ENCODE measurements at regions not wholly inside any gene's neighbourhood (a gene's known extent, or its start where the extent isn't known, plus 50 kb on each side); places are given as distances from the start of the nearest gene placed in this dataset.
A peak's percentile ranks its signal among the peaks of the same experiment; 100 is the strongest.

- no peak for TF ChIP-seq CTCF (IDR thresholded peaks at IDR 0.05; ENCODE audit: insufficient read depth in 1 of 2, low read depth in 1 of 2, low read length in 1 of 2, severe bottlenecking in 1 of 2, unreplicated experiment in 1 of 2)
- intact Hi-C loops (cut with micrococcal nuclease; ENCODE audit: unreplicated experiment) = loop anchor here (1.0 to 10.0 kb wide), 5 partner anchors 10 to 647 kb away; no protein-coding TSS in a partner anchor
- CTCF ChIA-PET = no interaction called here
- Mint-ChIP-seq H3K4me1 (ENCODE audit: low read depth, unreplicated experiment) (peaks cover 24% of the 10 kb centered on the region), H3K9me3 (ENCODE audit: unreplicated experiment) (no peaks in the 10 kb centered on the region), H3K27me3 (ENCODE audit: insufficient read depth, unreplicated experiment) (no peaks in the 10 kb centered on the region), H3K36me3 (ENCODE audit: insufficient read depth, unreplicated experiment) (peaks cover 9% of the 10 kb centered on the region), H3K4me3 (ENCODE audit: unreplicated experiment) (peak overlapping the region; percentile 12), H3K27ac (ENCODE audit: unreplicated experiment) (peak overlapping the region; percentile 77)
- POLR2A ChIA-PET = no interaction called here
- H3K4me1 ChIP-seq = peaks cover 60% of the 10 kb centered on the region
- H3K4me3 ChIP-seq (ENCODE audit: low read depth, low read length) = no peak overlapping the region
- no peaks in the 10 kb centered on the region; the same call in 1 of the 2 replicates for H3K9me3 ChIP-seq
- no TSS peak for BruUV-seq (replicated peaks)
- peak; percentile 84 to 87 for DNase-seq
- no peaks in the 10 kb centered on the region for H3K27me3 ChIP-seq (replicated peaks; ENCODE audit: control insufficient read depth, insufficient read depth, low read length)
- H3K36me3 ChIP-seq (ENCODE audit: control insufficient read depth, insufficient read depth, low read length) = no peaks in the 10 kb centered on the region
Measured at GRCh38 chr5:125017796-125018195, 271.4 kb upstream of the ZNF608 start.

GRCh38 chr5:125023673-125024072, 277.2 kb upstream of the ZNF608 start:
- H3K36me3 Mint-ChIP-seq (ENCODE audit: insufficient read depth, unreplicated experiment) = peaks cover 13% of the 10 kb centered on the region

GRCh38 chr5:125026867-125027731, 280.7 kb upstream of the ZNF608 start:
- Mint-ChIP-seq H3K4me1 (ENCODE audit: low read depth, unreplicated experiment) (peaks cover 46% of the 10 kb centered on the region), H3K27ac (ENCODE audit: unreplicated experiment) (peak overlapping the region; percentile 59), H3K27me3 (ENCODE audit: insufficient read depth, unreplicated experiment) (no peaks in the 10 kb centered on the region), H3K9me3 (ENCODE audit: unreplicated experiment) (peaks cover 34% of the 10 kb centered on the region), H3K36me3 (ENCODE audit: insufficient read depth, unreplicated experiment) (peaks cover 13% of the 10 kb centered on the region), H3K4me3 (ENCODE audit: unreplicated experiment) (peak overlapping the region; percentile 6)
- H3K36me3 ChIP-seq (ENCODE audit: control insufficient read depth, insufficient read depth, low read length) = no peaks in the 10 kb centered on the region
- DNase-seq = peak; percentile 70 to 84
- TF ChIP-seq CTCF (IDR thresholded peaks at IDR 0.05; ENCODE audit: insufficient read depth in 1 of 2, low read depth in 1 of 2, low read length in 1 of 2, severe bottlenecking in 1 of 2, unreplicated experiment in 1 of 2) = no peak
- CTCF ChIA-PET = no interaction called here
- intact Hi-C loops (cut with micrococcal nuclease; ENCODE audit: unreplicated experiment) = loop anchor here (1.0 to 5.0 kb wide), 6 partner anchors 9 to 149 kb away; no protein-coding TSS in a partner anchor
- POLR2A ChIA-PET = interaction anchor here (1.3 kb wide), 1 partner anchor 15 kb away, joined by 7 read pairs; no protein-coding TSS in a partner anchor
- BruUV-seq (replicated peaks) = no TSS peak
- no peak overlapping the region for H3K4me3 ChIP-seq (ENCODE audit: low read depth, low read length)
- peaks cover 26% of the 10 kb centered on the region for H3K4me1 ChIP-seq
- H3K27me3 ChIP-seq (replicated peaks; ENCODE audit: control insufficient read depth, insufficient read depth, low read length) = no peaks in the 10 kb centered on the region
- no peaks in the 10 kb centered on the region for H3K9me3 ChIP-seq

More at GRCh38 chr5:125023673-125024072, 277.2 kb upstream of the ZNF608 start:
- no peaks in the 10 kb centered on the region for H3K36me3 ChIP-seq (ENCODE audit: control insufficient read depth, insufficient read depth, low read length)
- no peak for DNase-seq
- H3K4me1 Mint-ChIP-seq (ENCODE audit: low read depth, unreplicated experiment) = peaks cover 33% of the 10 kb centered on the region
- no peaks in the 10 kb centered on the region; the same call in 1 of the 2 replicates for H3K9me3 ChIP-seq
- H3K9me3 Mint-ChIP-seq (ENCODE audit: unreplicated experiment) = peaks cover 14% of the 10 kb centered on the region
- ChIA-PET POLR2A (no interaction called here), CTCF (no interaction called here)
- H3K27me3 Mint-ChIP-seq (ENCODE audit: insufficient read depth, unreplicated experiment) = no peaks in the 10 kb centered on the region
- no peak for TF ChIP-seq CTCF (IDR thresholded peaks at IDR 0.05; ENCODE audit: insufficient read depth in 1 of 2, low read depth in 1 of 2, low read length in 1 of 2, severe bottlenecking in 1 of 2, unreplicated experiment in 1 of 2)
- intact Hi-C loops (cut with micrococcal nuclease; ENCODE audit: unreplicated experiment) = no loop called here
- peaks cover 28% of the 10 kb centered on the region for H3K4me1 ChIP-seq
- H3K4me3 Mint-ChIP-seq (ENCODE audit: unreplicated experiment) = no peak overlapping the region
- no peak overlapping the region for H3K27ac Mint-ChIP-seq (ENCODE audit: unreplicated experiment)
- BruUV-seq (replicated peaks) = no TSS peak
- H3K27me3 ChIP-seq (replicated peaks; ENCODE audit: control insufficient read depth, insufficient read depth, low read length) = no peaks in the 10 kb centered on the region
- no peak overlapping the region for H3K4me3 ChIP-seq (ENCODE audit: low read depth, low read length)
